ENCODE measurements at regions not wholly inside any gene's neighbourhood (a gene's known extent, or its start where the extent isn't known, plus 50 kb on each side); places are given as distances from the start of the nearest gene placed in this dataset.
A peak's percentile ranks its signal among the peaks of the same experiment; 100 is the strongest.

DNA sequence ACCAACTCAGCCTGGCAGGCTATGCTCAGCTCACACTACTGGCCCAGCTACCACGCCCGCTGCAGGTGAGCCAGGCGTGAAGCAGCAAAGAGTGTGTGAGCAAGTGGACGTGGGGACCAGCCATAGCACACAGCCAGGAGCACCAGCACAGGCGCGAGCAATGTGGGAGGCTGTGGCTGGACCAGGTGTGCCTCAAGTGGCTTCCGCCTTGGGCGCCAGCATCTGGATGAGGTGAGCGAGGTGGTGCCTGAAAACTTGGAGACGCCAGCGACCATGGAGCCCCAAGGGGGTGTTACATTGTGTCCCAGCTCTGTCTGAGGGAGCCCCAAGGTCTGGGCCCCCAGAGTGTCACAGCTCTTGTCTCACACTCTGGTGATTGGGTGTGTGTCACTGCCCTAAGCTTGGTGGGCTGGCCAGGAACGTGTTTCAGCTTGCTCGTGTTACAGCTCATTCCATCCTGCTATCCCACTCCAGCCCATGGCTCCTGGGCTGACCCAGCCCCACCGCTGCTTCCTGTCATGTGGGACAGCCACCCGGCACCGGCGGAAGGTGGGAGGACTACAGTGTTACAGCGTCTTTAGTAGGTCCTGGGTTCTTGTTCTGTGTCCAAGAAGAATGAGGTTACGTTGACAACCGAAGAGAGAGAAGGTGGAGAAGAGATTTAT is 508.0 kb upstream of the MMS22L start:
- Histone ChIP-seq H3K36me3 (no peaks in the 10 kb centered on the region), H3K27me3 (no peaks in the 10 kb centered on the region), H3K9me3 (no peaks in the 10 kb centered on the region), H3K4me3 (no peak overlapping the region), H3K4me1 (no peaks in the 10 kb centered on the region), H3K27ac (no peak overlapping the region)
- TF ChIP-seq, protein P1, sequence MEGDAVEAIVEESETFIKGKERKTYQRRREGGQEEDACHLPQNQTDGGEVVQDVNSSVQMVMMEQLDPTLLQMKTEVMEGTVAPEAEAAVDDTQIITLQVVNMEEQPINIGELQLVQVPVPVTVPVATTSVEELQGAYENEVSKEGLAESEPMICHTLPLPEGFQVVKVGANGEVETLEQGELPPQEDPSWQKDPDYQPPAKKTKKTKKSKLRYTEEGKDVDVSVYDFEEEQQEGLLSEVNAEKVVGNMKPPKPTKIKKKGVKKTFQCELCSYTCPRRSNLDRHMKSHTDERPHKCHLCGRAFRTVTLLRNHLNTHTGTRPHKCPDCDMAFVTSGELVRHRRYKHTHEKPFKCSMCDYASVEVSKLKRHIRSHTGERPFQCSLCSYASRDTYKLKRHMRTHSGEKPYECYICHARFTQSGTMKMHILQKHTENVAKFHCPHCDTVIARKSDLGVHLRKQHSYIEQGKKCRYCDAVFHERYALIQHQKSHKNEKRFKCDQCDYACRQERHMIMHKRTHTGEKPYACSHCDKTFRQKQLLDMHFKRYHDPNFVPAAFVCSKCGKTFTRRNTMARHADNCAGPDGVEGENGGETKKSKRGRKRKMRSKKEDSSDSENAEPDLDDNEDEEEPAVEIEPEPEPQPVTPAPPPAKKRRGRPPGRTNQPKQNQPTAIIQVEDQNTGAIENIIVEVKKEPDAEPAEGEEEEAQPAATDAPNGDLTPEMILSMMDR (IDR thresholded peaks at IDR 0.05) = no peak
- TF ChIP-seq POLR2A (IDR thresholded peaks at IDR 0.05) = no peak
- DNase-seq = peak in 1 of 3 donors; percentile 39

DNA sequence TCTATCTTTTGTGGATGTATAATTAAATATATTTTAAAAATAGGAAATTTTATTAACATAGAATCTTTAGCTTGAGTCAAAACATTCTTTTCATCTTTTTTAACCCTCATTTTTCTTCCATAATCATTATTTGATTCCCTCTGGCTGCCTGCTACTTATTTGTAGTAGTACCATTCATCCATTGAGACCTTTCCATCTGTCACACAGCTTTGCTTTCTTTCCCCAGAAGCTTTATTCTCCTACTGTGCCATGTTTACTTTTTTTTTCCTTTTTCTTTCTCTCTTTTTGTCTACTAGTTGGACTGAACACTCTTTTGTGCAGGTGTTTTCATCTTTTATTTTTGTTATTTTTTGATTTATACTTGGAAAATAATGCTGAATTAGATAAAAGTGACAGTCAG is 522.6 kb upstream of the MMS22L start:
- Histone ChIP-seq H3K27ac (no peak overlapping the region), H3K9me3 (no peaks in the 10 kb centered on the region), H3K4me3 (no peak overlapping the region), H3K27me3 (no peaks in the 10 kb centered on the region), H3K4me1 (no peaks in the 10 kb centered on the region), H3K36me3 (no peaks in the 10 kb centered on the region)
- DNase-seq = no peak
- no peak for TF ChIP-seq POLR2A (IDR thresholded peaks at IDR 0.05)
- TF ChIP-seq, protein P1 (IDR thresholded peaks at IDR 0.05) = no peak

DNA sequence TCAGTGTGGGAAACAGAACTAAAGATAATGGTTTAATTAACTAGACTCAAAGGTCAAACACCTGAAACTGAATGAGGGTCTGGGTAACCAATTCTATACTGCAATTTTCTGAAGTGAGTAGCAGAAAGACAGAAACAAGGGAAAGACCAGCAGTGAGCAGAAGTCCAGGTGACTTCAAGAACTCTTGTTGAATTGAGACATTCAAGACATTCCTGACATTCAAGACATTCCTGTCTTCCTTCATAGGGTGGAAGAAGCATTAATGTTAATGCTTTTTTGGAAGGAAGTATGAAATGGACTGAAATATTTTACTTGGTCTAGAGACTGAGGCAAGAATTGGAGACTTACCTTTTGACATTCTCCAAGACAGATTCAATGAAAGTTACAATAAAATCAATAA is 529.9 kb upstream of the MMS22L start:
- no peak overlapping the region for H3K4me3 ChIP-seq
- no peaks in the 10 kb centered on the region for H3K27me3 ChIP-seq
- no peaks in the 10 kb centered on the region for H3K36me3 ChIP-seq
- no peaks in the 10 kb centered on the region for H3K4me1 ChIP-seq
- no peak overlapping the region for H3K27ac ChIP-seq
- no peak for DNase-seq
- H3K9me3 ChIP-seq = no peaks in the 10 kb centered on the region
- no peak for TF ChIP-seq POLR2A (IDR thresholded peaks at IDR 0.05)
- TF ChIP-seq, protein P1 (IDR thresholded peaks at IDR 0.05) = no peak

DNA sequence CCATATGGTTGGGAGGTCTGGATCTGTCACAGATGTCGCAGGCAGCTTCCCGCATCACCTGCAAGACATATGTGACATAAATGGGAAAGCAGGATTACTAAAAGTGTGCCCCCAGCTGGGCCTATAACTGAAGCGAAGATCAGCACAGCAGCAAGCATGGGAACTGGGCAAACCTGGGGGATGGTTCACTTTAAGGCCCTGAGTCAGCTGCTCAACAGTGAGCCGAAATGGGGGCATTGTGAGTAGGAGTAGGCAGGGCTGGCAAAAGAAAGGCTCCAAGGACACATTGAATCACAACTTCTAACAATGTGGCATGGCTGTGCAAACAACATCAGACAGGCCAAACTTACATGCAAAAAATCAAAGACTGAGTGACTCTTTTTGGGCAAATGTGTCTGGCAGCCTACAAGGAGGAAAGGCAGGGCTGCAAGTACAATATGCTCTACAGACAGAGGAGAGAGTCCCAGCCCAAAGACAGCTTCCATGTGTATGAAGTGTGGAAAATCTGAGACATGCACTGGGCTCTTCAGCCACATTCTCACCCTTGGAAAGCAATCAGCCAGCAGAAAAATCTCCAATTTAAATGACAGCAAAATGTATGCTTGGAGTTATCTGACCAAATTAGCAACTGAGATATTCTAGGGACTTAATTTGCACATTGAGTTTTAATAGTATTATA is 531.0 kb upstream of the MMS22L start:
- Histone ChIP-seq H3K27me3 (no peaks in the 10 kb centered on the region), H3K4me1 (no peaks in the 10 kb centered on the region), H3K27ac (no peak overlapping the region), H3K36me3 (no peaks in the 10 kb centered on the region), H3K9me3 (no peaks in the 10 kb centered on the region), H3K4me3 (no peak overlapping the region)
- no peak for TF ChIP-seq POLR2A (IDR thresholded peaks at IDR 0.05)
- TF ChIP-seq, protein P1 (IDR thresholded peaks at IDR 0.05) = no peak
- DNase-seq = no peak

DNA sequence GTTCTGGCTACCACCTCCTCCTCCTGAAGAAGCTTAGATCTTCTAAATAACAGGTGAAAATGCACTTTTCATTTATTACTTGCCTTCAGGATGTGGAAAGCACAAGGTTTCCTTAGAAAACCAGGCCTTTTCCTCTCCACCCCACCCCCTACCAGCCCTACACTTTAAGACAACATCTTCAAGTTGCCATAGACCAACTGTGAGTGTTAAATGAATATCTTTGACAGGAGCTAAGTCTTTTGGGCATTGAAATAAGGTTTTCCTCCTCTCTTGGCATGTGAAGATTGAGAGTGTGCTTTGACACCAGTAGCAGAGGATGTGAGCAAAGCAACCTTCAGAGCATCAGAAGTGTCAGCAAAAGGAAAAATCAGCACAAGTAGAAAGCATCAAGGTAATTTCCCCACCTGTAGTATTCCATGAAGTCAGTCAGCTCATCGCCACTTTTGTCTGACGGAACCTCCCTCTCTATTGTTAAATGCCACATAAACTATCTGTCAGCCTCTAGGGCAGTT is 532.3 kb upstream of the MMS22L start:
- TF ChIP-seq POLR2A (IDR thresholded peaks at IDR 0.05) = no peak
- TF ChIP-seq, protein P1 (IDR thresholded peaks at IDR 0.05) = no peak
- no peaks in the 10 kb centered on the region for H3K36me3 ChIP-seq
- DNase-seq = no peak
- no peak overlapping the region for H3K27ac ChIP-seq
- H3K4me3 ChIP-seq = no peak overlapping the region
- no peaks in the 10 kb centered on the region for H3K9me3 ChIP-seq
- no peaks in the 10 kb centered on the region for H3K27me3 ChIP-seq
- H3K4me1 ChIP-seq = no peaks in the 10 kb centered on the region
